ENCODE measurements at regions not wholly inside any gene's neighbourhood (a gene's known extent, or its start where the extent isn't known, plus 50 kb on each side); places are given as distances from the start of the nearest gene placed in this dataset.
A peak's percentile ranks its signal among the peaks of the same experiment; 100 is the strongest.

GRCh38 chr7:51666751-51667150 is 350.1 kb upstream of the COBL start:
- TF ChIP-seq, protein P1, sequence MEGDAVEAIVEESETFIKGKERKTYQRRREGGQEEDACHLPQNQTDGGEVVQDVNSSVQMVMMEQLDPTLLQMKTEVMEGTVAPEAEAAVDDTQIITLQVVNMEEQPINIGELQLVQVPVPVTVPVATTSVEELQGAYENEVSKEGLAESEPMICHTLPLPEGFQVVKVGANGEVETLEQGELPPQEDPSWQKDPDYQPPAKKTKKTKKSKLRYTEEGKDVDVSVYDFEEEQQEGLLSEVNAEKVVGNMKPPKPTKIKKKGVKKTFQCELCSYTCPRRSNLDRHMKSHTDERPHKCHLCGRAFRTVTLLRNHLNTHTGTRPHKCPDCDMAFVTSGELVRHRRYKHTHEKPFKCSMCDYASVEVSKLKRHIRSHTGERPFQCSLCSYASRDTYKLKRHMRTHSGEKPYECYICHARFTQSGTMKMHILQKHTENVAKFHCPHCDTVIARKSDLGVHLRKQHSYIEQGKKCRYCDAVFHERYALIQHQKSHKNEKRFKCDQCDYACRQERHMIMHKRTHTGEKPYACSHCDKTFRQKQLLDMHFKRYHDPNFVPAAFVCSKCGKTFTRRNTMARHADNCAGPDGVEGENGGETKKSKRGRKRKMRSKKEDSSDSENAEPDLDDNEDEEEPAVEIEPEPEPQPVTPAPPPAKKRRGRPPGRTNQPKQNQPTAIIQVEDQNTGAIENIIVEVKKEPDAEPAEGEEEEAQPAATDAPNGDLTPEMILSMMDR (IDR thresholded peaks at IDR 0.05; ENCODE audit: low read length, missing control alignments) = no peak
- no peak for DNase-seq (ENCODE audit: low read depth)
- H3K4me3 ChIP-seq (replicated peaks; ENCODE audit: low read depth, low read length) = no peak overlapping the region

- H3K4me3 ChIP-seq (replicated peaks; ENCODE audit: low read depth, low read length) = no peak overlapping the region
- no peak for DNase-seq (ENCODE audit: low read depth)
- TF ChIP-seq, protein P1 (IDR thresholded peaks at IDR 0.05; ENCODE audit: low read length, missing control alignments) = no peak
Observed at GRCh38 chr7:51666266-51666665, 349.7 kb upstream of the COBL start.

DNA sequence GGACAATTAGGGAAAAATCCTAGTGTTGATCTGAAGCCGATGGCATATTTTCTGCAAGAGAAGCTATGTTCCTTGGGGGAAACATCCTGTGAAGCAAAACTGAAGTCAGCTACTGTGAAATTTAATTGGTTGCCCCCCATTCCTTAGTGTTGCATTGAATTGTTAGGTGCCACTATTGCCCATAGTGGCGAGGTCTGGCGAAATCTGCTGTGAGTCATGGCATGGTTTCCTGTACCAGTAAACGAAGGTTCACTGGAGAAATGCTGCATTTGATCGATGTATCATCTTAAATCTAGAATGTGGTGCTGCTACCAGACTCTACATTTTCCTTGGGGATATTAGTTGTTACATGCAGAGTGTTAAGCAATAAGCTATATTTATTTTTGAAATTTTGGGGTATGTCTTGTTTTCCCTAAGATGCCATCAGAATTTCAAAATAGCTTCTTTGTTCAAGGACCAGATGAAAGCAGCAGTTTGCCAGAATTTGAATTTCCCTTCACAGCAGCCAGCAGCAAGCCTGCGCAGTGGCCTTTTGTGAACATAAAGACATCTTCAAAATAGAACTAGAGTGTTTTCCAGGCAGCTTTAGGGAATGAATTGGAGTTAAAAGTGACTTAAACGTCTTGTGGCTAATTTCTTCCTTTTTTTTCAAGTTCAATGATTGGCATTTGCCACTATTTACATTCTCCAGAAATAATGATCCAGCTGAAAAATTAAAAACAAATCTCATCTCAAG is 348.6 kb upstream of the COBL start:
- DNase-seq (ENCODE audit: low read depth) = no peak
- no peak overlapping the region for H3K4me3 ChIP-seq (replicated peaks; ENCODE audit: low read depth, low read length)
- TF ChIP-seq, protein P1 (IDR thresholded peaks at IDR 0.05; ENCODE audit: low read length, missing control alignments) = no peak

GRCh38 chr7:51660516-51660915 is 343.9 kb upstream of the COBL start:
- no peak overlapping the region for H3K4me3 ChIP-seq (replicated peaks; ENCODE audit: low read depth, low read length)
- DNase-seq (ENCODE audit: low read depth) = no peak
- TF ChIP-seq, protein P1 (IDR thresholded peaks at IDR 0.05; ENCODE audit: low read length, missing control alignments) = no peak

DNA sequence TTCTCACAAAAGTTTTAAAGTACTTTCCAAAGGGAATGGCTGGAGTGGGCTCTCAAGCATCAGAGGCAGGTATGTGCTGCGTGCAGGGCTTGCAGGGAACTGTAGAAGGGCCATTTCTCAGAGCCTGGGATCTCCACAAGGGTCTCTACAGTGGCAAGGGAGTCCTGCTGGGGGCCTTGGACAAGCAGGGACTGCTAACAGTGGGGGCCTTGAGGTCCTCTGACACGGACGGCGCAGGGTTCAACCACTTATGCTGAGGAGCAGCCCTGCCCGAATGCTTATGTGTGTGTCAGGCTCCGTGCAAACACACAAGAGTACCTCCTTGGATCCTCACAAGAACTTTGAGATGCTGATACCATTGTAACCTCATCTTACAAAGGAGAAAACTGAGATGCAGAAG is 342.1 kb upstream of the COBL start:
- H3K4me3 ChIP-seq (replicated peaks; ENCODE audit: low read depth, low read length) = no peak overlapping the region
- TF ChIP-seq, protein P1 (IDR thresholded peaks at IDR 0.05; ENCODE audit: low read length, missing control alignments) = no peak
- no peak for DNase-seq (ENCODE audit: low read depth)

GRCh38 chr7:51647931-51648351 is 331.3 kb upstream of the COBL start:
- TF ChIP-seq, protein P1 (IDR thresholded peaks at IDR 0.05; ENCODE audit: low read length, missing control alignments) = no peak
- DNase-seq (ENCODE audit: low read depth) = peak; percentile 10
- H3K4me3 ChIP-seq (replicated peaks; ENCODE audit: low read depth, low read length) = no peak overlapping the region

DNA sequence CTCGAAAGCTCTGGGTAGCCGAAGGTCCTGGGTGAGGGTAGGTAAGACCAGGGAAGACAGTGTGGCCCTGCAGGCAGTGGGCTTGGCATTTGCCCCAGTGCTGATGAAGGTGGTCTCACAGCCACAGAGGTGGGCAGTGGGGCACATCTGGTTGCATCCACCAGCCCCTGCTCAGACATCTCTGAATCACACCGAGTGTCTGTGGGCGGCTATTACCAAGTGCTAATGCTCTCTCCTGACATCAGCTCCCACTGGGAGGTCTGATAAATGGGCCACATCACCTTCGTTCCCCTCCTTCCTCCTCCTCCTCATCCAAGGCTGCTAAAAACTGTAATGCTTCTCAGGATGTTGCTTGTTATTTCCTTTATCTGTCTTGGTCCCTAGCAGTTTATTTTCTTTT is 330.9 kb upstream of the COBL start:
- no peak for DNase-seq (ENCODE audit: low read depth)

More for the DNA sequence above, 330.9 kb upstream of the COBL start:
- no peak overlapping the region for H3K4me3 ChIP-seq (replicated peaks; ENCODE audit: low read depth, low read length)
- TF ChIP-seq, protein P1 (IDR thresholded peaks at IDR 0.05; ENCODE audit: low read length, missing control alignments) = no peak
